WERI-Rb-1 (cell line): ENCODE measurements at regions not wholly inside any gene's neighbourhood (a gene's known extent, or its start where the extent isn't known, plus 50 kb on each side); places are given as distances from the start of the nearest gene placed in this dataset.

Source experiments
- DNase-seq: peaks from one replicate; pipeline ENCODE4 v3.0.0-alpha.2; 2020
- H3K27ac ChIP-seq: fragments of 250-450 bp; sonication (Bioruptor Pico); 2 replicates; pipeline ENCODE4 v1.5.1; 2020; ENCODE audit warnings: mild to moderate bottlenecking, moderate library complexity
- H3K27me3 ChIP-seq: fragments of 250-450 bp; sonication (Bioruptor Pico); 2 replicates; pipeline ENCODE4 v1.5.1; 2021; ENCODE audit warnings: mild to moderate bottlenecking, low read depth, moderate library complexity; ENCODE audit not compliant: insufficient read depth, severe bottlenecking
- H3K36me3 ChIP-seq: fragments of 250-450 bp; sonication (Bioruptor Pico); 2 replicates; pipeline ENCODE4 v1.5.1; 2020; ENCODE audit warnings: mild to moderate bottlenecking, moderate library complexity
- H3K4me3 ChIP-seq: 2 replicates; pipeline ENCODE4 v1.5.1; 2011; ENCODE audit warnings: low read depth, mild to moderate bottlenecking, control low read depth, low read length
- H3K9me3 ChIP-seq: fragments of 250-450 bp; sonication (Bioruptor Pico); 2 replicates; pipeline ENCODE4 v1.5.1; 2021; ENCODE audit warnings: mild to moderate bottlenecking, moderate library complexity; ENCODE audit not compliant: severe bottlenecking
- CTCF ChIP-seq: IDR thresholded peaks from 2 replicates; pipeline ENCODE4 v1.5.1; 2011; ENCODE audit warnings: low read depth, mild to moderate bottlenecking, control low read depth, inconsistent platforms, low read length

GRCh38 chr5:4215143-4215542 lies 619.5 kb downstream of the IRX1 start:
- no peak for TF ChIP-seq CTCF

GRCh38 chr5:4216142-4216541 lies 620.5 kb downstream of the IRX1 start:
- DNase-seq: no peak
- H3K9me3 ChIP-seq: no peaks in the 10 kb centered on the region
- H3K27ac ChIP-seq: no peak overlapping the region
- H3K27me3 ChIP-seq: no peaks in the 10 kb centered on the region
- no peak for TF ChIP-seq CTCF
- H3K36me3 ChIP-seq: no peaks in the 10 kb centered on the region
- H3K4me3 ChIP-seq: no peak overlapping the region

More at GRCh38 chr5:4215143-4215542, 619.5 kb downstream of the IRX1 start:
- no peak for DNase-seq
- H3K27ac ChIP-seq: no peak overlapping the region
- no peaks in the 10 kb centered on the region for H3K27me3 ChIP-seq
- H3K9me3 ChIP-seq: no peaks in the 10 kb centered on the region
- no peak overlapping the region for H3K4me3 ChIP-seq
- H3K36me3 ChIP-seq: no peaks in the 10 kb centered on the region

GRCh38 chr5:4220016-4220415 lies 624.4 kb downstream of the IRX1 start:
- no peaks in the 10 kb centered on the region for H3K36me3 ChIP-seq
- TF ChIP-seq CTCF: no peak
- no peaks in the 10 kb centered on the region for H3K9me3 ChIP-seq
- no peak for DNase-seq
- no peaks in the 10 kb centered on the region for H3K27me3 ChIP-seq
- H3K4me3 ChIP-seq: no peak overlapping the region
- no peak overlapping the region for H3K27ac ChIP-seq

- no peak for DNase-seq
Measured at GRCh38 chr5:4221048-4221447, 625.4 kb downstream of the IRX1 start.

GRCh38 chr5:4222147-4222546 lies 626.5 kb downstream of the IRX1 start:
- no peaks in the 10 kb centered on the region for H3K9me3 ChIP-seq

More at GRCh38 chr5:4221048-4221447, 625.4 kb downstream of the IRX1 start:
- H3K27ac ChIP-seq: no peak overlapping the region
- H3K4me3 ChIP-seq: no peak overlapping the region
- no peaks in the 10 kb centered on the region for H3K27me3 ChIP-seq
- TF ChIP-seq CTCF: no peak
- no peaks in the 10 kb centered on the region for H3K36me3 ChIP-seq
- no peaks in the 10 kb centered on the region for H3K9me3 ChIP-seq

More at GRCh38 chr5:4222147-4222546, 626.5 kb downstream of the IRX1 start:
- no peak for TF ChIP-seq CTCF
- DNase-seq: no peak
- no peaks in the 10 kb centered on the region for H3K36me3 ChIP-seq
- H3K27ac ChIP-seq: no peak overlapping the region
- no peak overlapping the region for H3K4me3 ChIP-seq
- no peaks in the 10 kb centered on the region for H3K27me3 ChIP-seq
